ENCODE measurements at regions not wholly inside any gene's neighbourhood (a gene's known extent, or its start where the extent isn't known, plus 50 kb on each side); places are given as distances from the start of the nearest gene placed in this dataset.

DNA sequence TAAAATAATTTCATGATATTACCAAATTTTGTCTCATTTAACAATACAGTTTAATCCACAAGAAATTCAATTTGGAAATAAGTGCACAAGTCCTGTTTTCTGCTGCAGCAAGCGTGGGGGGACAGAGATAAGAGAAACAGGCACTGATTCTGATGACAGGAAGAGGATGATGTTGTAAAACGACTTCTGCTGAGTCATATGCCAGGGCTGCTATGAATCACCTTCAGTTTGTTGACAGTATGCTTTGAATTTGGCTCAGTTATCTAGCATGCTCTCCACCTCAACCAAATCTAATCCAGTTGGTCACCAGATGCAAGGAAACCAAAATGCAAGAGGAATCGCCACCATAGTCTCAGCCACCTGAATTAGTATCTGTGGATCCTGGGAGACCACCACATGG, 244.1 kb upstream of the MON1B start:
- no peak for TF ChIP-seq YY1 (IDR thresholded peaks at IDR 0.05; ENCODE audit: insufficient read depth, insufficient read length)
- no peak for TF ChIP-seq SUZ12 (IDR thresholded peaks at IDR 0.05; ENCODE audit: extremely low read depth, insufficient read depth, insufficient read length)
- no peak overlapping the region for H3K4me3 ChIP-seq (ENCODE audit: insufficient read length, low read depth)
- DNase-seq (ENCODE audit: low read depth, low spot score): no peak

DNA sequence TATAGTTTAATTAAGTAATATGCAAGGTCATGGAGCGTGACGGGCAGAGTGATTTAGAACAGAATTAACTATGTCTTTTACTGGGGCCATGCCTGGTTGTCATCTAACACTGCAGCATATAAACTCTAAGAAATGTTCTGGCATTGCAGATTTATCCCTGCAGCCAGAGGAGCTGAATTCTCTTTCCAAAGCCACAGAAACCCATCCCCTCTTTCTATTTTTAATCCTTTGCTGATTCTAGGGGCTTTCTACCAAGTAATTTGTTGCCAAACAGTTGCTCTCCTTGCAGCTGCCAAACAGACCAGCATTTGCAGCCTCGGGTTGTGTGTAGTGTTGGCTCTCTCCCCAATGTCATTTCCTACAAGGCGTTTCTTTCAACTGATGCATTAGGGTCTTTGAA, 243.2 kb upstream of the MON1B start:
- Histone ChIP-seq H3K36me3 (ENCODE audit: insufficient read depth, insufficient read length, low read length) (no peaks in the 10 kb centered on the region), H3K27me3 (ENCODE audit: insufficient read depth, insufficient read length) (no peaks in the 10 kb centered on the region), H3K4me1 (ENCODE audit: insufficient read depth, insufficient read length) (no peaks in the 10 kb centered on the region), H3K4me3 (ENCODE audit: insufficient read length, low read depth) (no peak overlapping the region), H3K9ac (ENCODE audit: insufficient read length, low read depth) (no peak overlapping the region), H3K9me3 (ENCODE audit: insufficient read depth, low read length) (no peaks in the 10 kb centered on the region)
- DNase-seq (ENCODE audit: low read depth, low spot score): no peak
- no peak for TF ChIP-seq SUZ12 (IDR thresholded peaks at IDR 0.05; ENCODE audit: extremely low read depth, insufficient read depth, insufficient read length)
- TF ChIP-seq ZNF274 (IDR thresholded peaks at IDR 0.05; ENCODE audit: low read depth, low read length): no peak
- TF ChIP-seq YY1 (IDR thresholded peaks at IDR 0.05; ENCODE audit: insufficient read depth, insufficient read length): no peak

More for the DNA sequence above, 244.1 kb upstream of the MON1B start:
- Histone ChIP-seq H3K9me3 (ENCODE audit: insufficient read depth, low read length) (no peaks in the 10 kb centered on the region), H3K27me3 (ENCODE audit: insufficient read depth, insufficient read length) (no peaks in the 10 kb centered on the region), H3K36me3 (ENCODE audit: insufficient read depth, insufficient read length, low read length) (no peaks in the 10 kb centered on the region), H3K9ac (ENCODE audit: insufficient read length, low read depth) (no peak overlapping the region), H3K4me1 (ENCODE audit: insufficient read depth, insufficient read length) (no peaks in the 10 kb centered on the region)

DNA sequence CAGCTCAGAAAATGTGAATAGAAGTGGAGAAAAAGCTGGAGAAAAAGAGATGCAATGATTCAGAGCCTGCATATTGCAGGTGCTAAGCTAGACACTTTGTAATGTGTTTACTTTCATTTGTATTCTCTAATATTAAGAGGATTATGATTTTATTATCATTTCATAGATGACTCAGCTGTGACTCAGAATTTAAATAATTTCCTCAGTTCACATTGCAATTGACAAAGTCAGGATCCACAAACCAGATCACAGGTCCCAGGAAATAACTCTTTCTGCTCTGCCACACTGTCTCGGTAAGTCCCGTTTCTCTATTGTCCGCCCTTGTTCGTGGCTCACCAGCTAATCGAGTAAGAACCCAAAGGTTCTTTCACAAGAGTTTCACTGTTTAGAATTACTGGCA, 235.4 kb upstream of the MON1B start:
- H3K36me3 ChIP-seq (ENCODE audit: insufficient read depth, insufficient read length, low read length): no peaks in the 10 kb centered on the region
- H3K9me3 ChIP-seq (ENCODE audit: insufficient read depth, low read length): no peaks in the 10 kb centered on the region
- no peaks in the 10 kb centered on the region for H3K4me1 ChIP-seq (ENCODE audit: insufficient read depth, insufficient read length)
- DNase-seq (ENCODE audit: low read depth, low spot score): no peak
- H3K27me3 ChIP-seq (ENCODE audit: insufficient read depth, insufficient read length): no peaks in the 10 kb centered on the region
- H3K4me3 ChIP-seq (ENCODE audit: insufficient read length, low read depth): no peak overlapping the region
- H3K9ac ChIP-seq (ENCODE audit: insufficient read length, low read depth): no peak overlapping the region
- TF ChIP-seq ZNF274 (IDR thresholded peaks at IDR 0.05; ENCODE audit: low read depth, low read length) (no peak), YY1 (IDR thresholded peaks at IDR 0.05; ENCODE audit: insufficient read depth, insufficient read length) (no peak), SUZ12 (IDR thresholded peaks at IDR 0.05; ENCODE audit: extremely low read depth, insufficient read depth, insufficient read length) (no peak)

DNA sequence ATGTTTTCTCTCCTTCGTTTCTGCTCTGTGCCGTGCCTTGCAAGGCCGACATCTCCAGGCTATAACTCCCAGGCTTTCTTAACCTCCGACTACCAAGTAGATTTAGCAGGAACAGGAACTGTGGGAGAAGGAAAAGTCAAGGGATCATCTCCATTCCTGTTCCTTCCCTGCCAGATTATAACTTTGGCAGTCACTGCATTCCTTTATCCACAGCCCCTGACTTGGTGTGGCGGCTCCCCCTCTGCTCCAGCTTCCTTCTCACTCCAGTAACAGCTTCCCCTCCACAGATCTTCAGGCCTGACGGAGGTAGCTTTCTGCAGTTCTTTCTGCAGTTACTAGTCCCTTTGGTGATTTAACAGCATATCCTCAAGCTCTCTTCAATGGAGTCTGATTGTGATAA, 234.6 kb upstream of the MON1B start:
- Histone ChIP-seq H3K9ac (ENCODE audit: insufficient read length, low read depth) (no peak overlapping the region), H3K36me3 (ENCODE audit: insufficient read depth, insufficient read length, low read length) (no peaks in the 10 kb centered on the region), H3K27me3 (ENCODE audit: insufficient read depth, insufficient read length) (no peaks in the 10 kb centered on the region), H3K9me3 (ENCODE audit: insufficient read depth, low read length) (no peaks in the 10 kb centered on the region), H3K4me3 (ENCODE audit: insufficient read length, low read depth) (no peak overlapping the region), H3K4me1 (ENCODE audit: insufficient read depth, insufficient read length) (no peaks in the 10 kb centered on the region)
- no peak for DNase-seq (ENCODE audit: low read depth, low spot score)
- no peak for TF ChIP-seq SUZ12 (IDR thresholded peaks at IDR 0.05; ENCODE audit: extremely low read depth, insufficient read depth, insufficient read length)
- no peak for TF ChIP-seq ZNF274 (IDR thresholded peaks at IDR 0.05; ENCODE audit: low read depth, low read length)
- no peak for TF ChIP-seq YY1 (IDR thresholded peaks at IDR 0.05; ENCODE audit: insufficient read depth, insufficient read length)

DNA sequence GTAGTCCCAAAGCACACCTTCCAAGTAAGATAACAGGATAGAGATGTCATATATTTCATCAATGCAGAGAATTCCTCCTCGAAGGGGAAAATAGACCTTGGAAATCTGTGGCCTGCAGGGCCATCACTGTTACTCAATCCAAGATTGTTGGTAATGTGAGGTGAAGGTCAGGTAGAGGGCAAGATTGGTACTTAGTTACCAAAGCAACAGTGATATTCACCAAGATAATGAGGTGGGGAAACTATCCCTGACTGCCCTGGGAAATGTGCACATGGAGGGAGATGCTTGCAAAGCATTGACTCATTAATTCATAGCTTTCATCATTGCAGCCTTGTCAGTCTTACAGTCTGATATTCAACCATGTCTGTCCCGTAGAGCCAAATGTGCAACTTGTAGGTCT, 234.1 kb upstream of the MON1B start:
- Histone ChIP-seq H3K4me1 (ENCODE audit: insufficient read depth, insufficient read length) (no peaks in the 10 kb centered on the region), H3K4me3 (ENCODE audit: insufficient read length, low read depth) (no peak overlapping the region), H3K9me3 (ENCODE audit: insufficient read depth, low read length) (no peaks in the 10 kb centered on the region), H3K36me3 (ENCODE audit: insufficient read depth, insufficient read length, low read length) (no peaks in the 10 kb centered on the region), H3K9ac (ENCODE audit: insufficient read length, low read depth) (no peak overlapping the region), H3K27me3 (ENCODE audit: insufficient read depth, insufficient read length) (no peaks in the 10 kb centered on the region)
- no peak for TF ChIP-seq ZNF274 (IDR thresholded peaks at IDR 0.05; ENCODE audit: low read depth, low read length)
- no peak for TF ChIP-seq YY1 (IDR thresholded peaks at IDR 0.05; ENCODE audit: insufficient read depth, insufficient read length)
- TF ChIP-seq SUZ12 (IDR thresholded peaks at IDR 0.05; ENCODE audit: extremely low read depth, insufficient read depth, insufficient read length): no peak
- DNase-seq (ENCODE audit: low read depth, low spot score): no peak

DNA sequence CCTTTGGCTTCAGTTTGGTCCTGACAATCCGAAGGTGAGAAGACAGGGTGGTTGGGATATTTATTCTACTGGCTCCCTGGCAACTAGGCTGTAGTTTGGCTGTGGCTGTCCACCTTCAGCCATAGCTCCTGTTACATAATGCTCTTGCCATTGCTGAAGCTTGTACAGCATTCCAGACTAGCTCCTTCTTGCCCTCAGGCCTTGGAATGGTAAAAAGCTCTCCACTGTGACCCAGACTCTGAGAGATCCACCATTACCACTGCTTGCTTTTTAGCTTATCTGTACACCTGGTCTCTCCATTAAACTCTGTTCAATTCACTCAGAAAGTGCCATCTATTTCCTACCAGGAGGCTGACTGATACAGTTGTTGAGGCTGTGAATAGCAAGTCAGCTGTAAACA, 231.8 kb upstream of the MON1B start:
- no peaks in the 10 kb centered on the region for H3K4me1 ChIP-seq (ENCODE audit: insufficient read depth, insufficient read length)
- TF ChIP-seq SUZ12 (IDR thresholded peaks at IDR 0.05; ENCODE audit: extremely low read depth, insufficient read depth, insufficient read length): no peak
- TF ChIP-seq YY1 (IDR thresholded peaks at IDR 0.05; ENCODE audit: insufficient read depth, insufficient read length): no peak
- no peak for TF ChIP-seq ZNF274 (IDR thresholded peaks at IDR 0.05; ENCODE audit: low read depth, low read length)
- H3K36me3 ChIP-seq (ENCODE audit: insufficient read depth, insufficient read length, low read length): no peaks in the 10 kb centered on the region
- H3K9me3 ChIP-seq (ENCODE audit: insufficient read depth, low read length): no peaks in the 10 kb centered on the region
- DNase-seq (ENCODE audit: low read depth, low spot score): no peak
- H3K9ac ChIP-seq (ENCODE audit: insufficient read length, low read depth): no peak overlapping the region
- H3K27me3 ChIP-seq (ENCODE audit: insufficient read depth, insufficient read length): no peaks in the 10 kb centered on the region
- H3K4me3 ChIP-seq (ENCODE audit: insufficient read length, low read depth): no peak overlapping the region

DNA sequence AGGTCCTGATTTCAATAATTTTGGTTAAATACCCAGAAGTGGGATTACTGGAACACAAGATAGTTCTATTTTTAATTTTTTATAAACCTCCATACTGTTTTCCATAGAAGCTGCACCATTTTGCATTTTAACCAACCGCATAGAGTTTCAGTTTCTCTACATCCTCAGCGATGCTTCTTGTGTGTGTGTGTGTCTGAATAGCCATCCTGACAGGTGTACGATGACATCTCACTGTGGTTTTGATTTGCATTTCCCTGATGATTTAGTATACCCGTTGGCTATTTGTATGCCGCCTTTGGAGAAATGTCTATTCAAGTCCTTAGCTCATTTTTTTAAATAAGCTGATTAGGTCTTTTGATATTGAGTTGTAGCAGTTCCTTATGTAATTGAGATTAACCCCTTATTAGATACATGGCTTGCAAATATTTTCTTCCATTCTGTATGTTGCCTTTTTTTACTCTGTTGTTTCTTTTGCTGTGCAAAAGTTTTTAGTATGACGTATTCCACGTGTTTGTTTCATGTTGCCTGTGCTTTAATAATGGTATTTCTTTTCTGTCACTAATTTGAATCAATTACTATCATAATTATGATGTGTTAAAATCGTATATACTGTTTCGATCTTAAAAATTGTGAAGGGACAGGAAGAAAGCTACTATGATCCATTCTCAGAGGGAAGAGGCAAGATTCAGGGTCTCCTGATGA, 227.2 kb upstream of the MON1B start:
- no peaks in the 10 kb centered on the region for H3K9me3 ChIP-seq (ENCODE audit: insufficient read depth, low read length)
- no peaks in the 10 kb centered on the region for H3K4me1 ChIP-seq (ENCODE audit: insufficient read depth, insufficient read length)
- no peak overlapping the region for H3K9ac ChIP-seq (ENCODE audit: insufficient read length, low read depth)
- no peak overlapping the region for H3K4me3 ChIP-seq (ENCODE audit: insufficient read length, low read depth)
- no peaks in the 10 kb centered on the region for H3K36me3 ChIP-seq (ENCODE audit: insufficient read depth, insufficient read length, low read length)
- no peaks in the 10 kb centered on the region for H3K27me3 ChIP-seq (ENCODE audit: insufficient read depth, insufficient read length)
- no peak for TF ChIP-seq SUZ12 (IDR thresholded peaks at IDR 0.05; ENCODE audit: extremely low read depth, insufficient read depth, insufficient read length)
- no peak for TF ChIP-seq YY1 (IDR thresholded peaks at IDR 0.05; ENCODE audit: insufficient read depth, insufficient read length)
- DNase-seq (ENCODE audit: low read depth, low spot score): no peak
